NCI-H1436 (cell line): ENCODE measurements at regions not wholly inside any gene's neighbourhood (a gene's known extent, or its start where the extent isn't known, plus 50 kb on each side); places are given as distances from the start of the nearest gene placed in this dataset.

Experiments used
- DNase-seq: peaks from one replicate; lab custom pipeline; 2025; lab: John Stamatoyannopoulos, UW

DNA sequence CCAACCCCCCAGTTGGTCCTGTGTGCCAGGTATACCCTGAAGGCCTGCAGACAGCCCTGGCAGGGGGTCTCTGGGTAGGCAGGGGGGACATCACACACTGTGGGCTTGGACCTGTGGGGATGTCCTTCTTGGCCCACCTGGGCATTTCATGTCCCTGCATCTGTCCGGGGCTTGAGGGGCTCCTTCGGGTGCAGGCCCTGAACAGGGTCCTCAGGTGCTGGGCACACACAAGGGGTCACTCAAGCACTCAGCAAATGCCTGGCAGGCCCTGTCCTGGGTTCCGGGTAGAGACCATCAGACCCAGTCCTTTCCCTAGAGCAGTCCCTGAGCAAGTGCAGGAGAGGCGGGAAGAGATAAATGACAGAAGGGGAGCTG, 70.5 kb upstream of the WNT11 start:
- no peak for DNase-seq

DNA sequence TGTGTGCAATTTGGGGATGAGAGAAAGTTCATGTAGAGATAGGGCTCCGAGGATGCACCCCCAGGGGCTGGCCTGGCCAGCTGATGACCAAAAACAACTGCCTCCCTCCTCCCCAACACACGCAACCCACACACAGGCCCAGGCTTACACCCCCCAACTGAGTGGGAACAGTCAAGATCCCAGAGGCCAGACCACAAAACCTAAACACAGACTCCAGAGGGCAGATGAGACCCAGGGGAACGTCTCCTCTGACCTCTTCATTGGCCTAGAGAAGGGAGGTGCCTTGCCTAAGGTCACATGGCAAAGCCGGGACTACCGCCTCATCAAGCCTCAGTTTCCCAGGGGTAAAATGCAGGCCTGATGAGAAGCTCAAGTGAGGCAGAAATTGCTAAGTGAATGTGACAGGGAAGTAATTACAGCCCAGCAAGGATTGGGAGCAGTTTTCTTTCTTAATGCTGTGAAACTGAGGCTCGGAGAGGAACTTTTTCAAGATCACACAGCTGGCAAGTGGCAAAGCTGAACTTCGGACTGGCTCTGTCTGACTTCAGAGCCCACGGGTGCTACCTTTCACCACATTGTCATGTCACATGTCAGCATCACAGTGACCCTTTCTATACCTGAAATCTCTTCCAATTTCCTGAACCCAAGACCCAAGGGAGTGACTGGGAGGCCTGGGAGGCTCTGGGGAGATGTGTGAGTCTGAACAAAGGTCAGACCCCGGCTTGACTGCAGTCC, 69.9 kb upstream of the WNT11 start:
- DNase-seq, result no peak

DNA sequence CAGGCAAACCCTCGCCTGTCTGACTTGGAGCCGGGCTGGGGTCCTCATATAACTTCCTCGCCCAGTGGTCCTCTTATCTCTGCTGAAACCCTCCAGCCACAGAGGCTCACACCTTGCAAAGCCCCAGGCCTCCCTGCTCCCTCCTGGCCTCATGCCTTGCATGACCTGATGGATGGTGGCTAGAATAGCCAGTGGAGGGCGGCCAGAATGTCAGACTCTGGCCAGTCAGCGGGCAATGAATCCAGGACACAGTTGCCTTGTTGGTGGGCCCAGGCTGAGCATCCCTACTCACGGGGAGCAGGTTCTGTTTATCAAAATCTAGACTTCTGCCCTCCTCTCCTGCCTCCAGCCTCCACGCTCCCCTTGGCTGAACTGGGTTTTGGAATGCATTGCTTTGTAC, 69.1 kb upstream of the WNT11 start:
- no peak for DNase-seq

- no peak for DNase-seq
Observed at GRCh38 chr11:76271068-76271467, 64.8 kb upstream of the WNT11 start.

- DNase-seq, result no peak
Observed at GRCh38 chr11:76270389-76270788, 64.1 kb upstream of the WNT11 start.

- no peak for DNase-seq
Observed at GRCh38 chr11:76269661-76270261, 63.5 kb upstream of the WNT11 start.

- DNase-seq, result no peak
Observed at GRCh38 chr11:76269247-76269646, 62.9 kb upstream of the WNT11 start.

- DNase-seq, result no peak
Observed at GRCh38 chr11:76268498-76268897, 62.2 kb upstream of the WNT11 start.

DNA sequence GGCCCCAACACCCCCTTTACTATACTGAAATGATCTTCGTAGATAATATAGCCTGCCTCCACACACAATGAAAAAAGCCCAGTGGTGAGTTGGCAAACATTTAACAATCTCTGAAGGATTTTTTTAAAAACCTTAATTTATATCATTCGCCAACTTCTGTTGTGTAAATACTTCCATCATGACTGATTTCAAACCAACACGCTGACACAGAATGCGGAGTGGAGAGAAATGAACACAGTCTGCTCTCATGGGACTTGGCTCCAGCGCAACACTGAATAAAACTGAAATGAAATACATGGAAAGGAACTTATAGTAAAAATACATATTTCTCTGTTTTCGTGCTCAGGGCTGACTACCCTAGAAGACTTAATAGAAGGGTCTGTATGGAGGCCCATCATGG, 61.3 kb upstream of the WNT11 start:
- DNase-seq, result no peak

- no peak for DNase-seq
Observed at GRCh38 chr11:76266286-76267100, 60.2 kb upstream of the WNT11 start.

DNA sequence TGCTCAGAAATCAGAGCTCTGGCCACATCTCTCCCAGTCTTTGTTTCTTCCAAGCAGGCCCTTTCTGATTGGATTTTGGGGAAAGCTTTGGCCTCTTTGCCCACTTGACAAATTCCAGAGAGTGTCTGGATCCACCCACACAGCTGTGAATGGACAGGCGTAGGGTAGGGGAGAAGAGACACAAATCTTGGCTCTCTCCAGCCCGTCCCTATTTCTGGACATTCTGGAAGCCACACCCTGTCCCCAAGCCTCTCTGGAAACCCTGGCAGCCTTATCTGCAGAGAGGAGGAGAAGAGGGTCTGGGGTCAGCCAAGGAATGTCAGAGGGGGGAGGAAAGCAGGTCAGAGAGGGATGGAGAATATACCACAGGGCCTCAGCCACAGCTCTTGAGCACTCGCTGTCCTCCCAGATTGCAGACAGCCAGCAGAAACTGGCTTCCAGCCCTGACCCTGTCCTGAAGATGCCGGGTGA, 59.5 kb upstream of the WNT11 start:
- DNase-seq, result no peak

- DNase-seq, result no peak
Observed at GRCh38 chr11:76263657-76264056, 57.4 kb upstream of the WNT11 start.

DNA sequence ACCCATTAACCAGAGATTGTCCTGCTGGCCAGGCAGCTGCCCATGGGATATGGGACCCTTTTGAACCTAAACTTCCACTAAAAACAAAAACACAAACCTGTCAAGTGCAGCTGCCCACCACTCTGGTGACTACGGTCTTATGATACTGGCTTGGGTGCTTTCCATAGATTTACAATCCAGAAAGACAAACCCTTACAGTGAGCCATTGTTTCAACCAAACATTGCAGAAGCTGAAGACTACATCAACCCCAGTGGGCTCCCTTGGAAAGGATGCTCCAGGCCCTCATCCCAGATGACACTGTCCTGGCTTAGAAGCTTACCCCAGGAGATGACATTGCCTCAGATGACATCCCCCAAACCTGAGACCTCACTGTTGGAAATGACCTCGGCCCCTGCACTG, 56.9 kb upstream of the WNT11 start:
- no peak for DNase-seq

DNA sequence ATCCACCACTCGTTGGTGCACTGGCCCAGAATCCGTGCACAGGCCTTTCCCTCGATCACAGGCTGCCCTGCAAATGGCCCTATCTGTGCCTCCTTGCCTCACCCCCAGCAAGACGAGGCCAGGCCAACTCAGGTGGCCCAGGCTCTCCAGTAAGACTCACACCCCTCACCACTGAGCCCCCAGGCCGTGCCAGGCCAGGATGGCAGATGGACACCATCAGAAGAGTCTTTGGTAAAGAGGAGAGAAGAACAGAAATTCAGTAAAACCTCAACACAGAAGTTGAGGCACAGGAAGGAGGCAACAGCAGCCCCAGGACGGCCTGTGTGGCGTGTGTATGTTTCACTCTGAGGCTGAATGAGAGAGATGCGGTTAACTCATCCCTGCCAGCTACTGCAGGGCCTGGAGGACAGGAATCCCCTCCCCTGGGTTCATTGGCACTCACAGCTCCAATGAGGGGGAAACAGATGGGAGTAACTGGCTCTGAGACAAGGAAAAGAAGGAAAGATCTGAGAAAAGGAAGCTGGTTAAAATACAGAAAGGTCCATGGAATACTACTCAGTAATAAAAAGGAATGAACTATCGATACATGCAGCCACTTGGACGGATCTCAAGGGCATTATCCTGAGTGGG, 54.1 kb upstream of the WNT11 start:
- DNase-seq, result no peak

- DNase-seq, result no peak
Observed at GRCh38 chr11:76259299-76259908, 53.1 kb upstream of the WNT11 start.

DNA sequence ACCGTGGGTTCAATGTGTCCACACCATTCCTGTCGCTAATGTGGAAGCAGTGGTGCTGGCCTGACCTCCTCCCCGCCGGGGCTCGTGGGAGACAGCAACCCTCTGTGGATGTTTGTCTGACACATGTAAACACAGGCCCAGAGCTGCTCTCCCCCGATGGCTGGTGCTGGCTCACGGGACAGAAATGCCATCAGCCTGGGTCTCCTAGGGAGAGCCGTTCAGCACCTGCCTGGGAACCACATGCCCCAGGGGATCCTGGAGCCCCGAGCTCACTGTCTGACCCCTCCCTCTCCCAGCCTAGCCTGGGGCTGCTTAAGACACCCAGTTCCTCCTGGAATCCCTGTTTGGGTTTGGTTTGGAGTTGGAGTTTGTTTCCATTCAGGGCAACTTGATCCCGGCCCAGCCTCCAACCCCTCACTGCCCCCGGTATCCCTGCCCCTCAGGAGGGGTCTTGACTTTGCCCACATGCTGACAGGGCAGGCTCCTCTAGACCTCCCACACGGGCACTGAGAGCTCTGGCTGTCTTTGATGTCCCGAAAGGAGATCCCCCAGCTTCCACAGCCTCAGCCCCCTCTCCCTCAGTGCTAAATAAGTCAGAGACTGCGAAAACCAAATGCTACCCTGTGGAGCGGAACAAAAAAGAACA, 50.9 kb upstream of the WNT11 start:
- no peak for DNase-seq

DNA sequence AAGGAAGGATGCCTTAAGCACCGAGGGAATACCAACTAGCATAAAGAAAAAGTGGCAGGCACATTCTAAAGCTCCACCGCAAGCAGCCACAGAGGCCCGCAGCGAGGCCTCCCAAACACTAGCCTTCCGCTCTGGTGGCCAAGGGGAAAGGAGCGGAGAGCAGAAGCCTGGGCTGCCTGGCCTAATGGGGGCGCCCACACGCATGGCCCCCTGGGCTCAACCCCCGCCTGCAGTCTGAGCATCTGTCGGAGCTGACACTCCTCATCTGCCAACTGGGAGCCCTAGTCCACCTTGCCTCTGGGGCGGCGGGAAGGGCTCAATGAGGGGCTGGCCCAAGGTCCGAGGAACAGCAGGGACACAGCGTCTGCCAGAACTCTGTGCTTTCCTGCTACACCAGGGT, 50.1 kb upstream of the WNT11 start:
- no peak for DNase-seq
